ENCODE measurements at regions not wholly inside any gene's neighbourhood (a gene's known extent, or its start where the extent isn't known, plus 50 kb on each side); places are given as distances from the start of the nearest gene placed in this dataset.

- no peak for DNase-seq
- Histone ChIP-seq H3K4me3 (ENCODE audit: low read depth, low read length) (no peak overlapping the region), H3K27me3 (ENCODE audit: insufficient read depth, low read depth, severe bottlenecking) (no peaks in the 10 kb centered on the region)
Observed at GRCh38 chr14:65280653-65281052, 131.9 kb upstream of the FUT8 start.

GRCh38 chr14:65281991-65282895 is 130.3 kb upstream of the FUT8 start:
- Histone ChIP-seq H3K27me3 (ENCODE audit: insufficient read depth, low read depth, severe bottlenecking) (no peaks in the 10 kb centered on the region), H3K4me3 (ENCODE audit: low read depth, low read length) (no peak overlapping the region), H3K27ac (no peak overlapping the region), H3K36me3 (no peaks in the 10 kb centered on the region), H3K9me3 (ENCODE audit: severe bottlenecking) (no peaks in the 10 kb centered on the region)
- TF ChIP-seq, protein P1, sequence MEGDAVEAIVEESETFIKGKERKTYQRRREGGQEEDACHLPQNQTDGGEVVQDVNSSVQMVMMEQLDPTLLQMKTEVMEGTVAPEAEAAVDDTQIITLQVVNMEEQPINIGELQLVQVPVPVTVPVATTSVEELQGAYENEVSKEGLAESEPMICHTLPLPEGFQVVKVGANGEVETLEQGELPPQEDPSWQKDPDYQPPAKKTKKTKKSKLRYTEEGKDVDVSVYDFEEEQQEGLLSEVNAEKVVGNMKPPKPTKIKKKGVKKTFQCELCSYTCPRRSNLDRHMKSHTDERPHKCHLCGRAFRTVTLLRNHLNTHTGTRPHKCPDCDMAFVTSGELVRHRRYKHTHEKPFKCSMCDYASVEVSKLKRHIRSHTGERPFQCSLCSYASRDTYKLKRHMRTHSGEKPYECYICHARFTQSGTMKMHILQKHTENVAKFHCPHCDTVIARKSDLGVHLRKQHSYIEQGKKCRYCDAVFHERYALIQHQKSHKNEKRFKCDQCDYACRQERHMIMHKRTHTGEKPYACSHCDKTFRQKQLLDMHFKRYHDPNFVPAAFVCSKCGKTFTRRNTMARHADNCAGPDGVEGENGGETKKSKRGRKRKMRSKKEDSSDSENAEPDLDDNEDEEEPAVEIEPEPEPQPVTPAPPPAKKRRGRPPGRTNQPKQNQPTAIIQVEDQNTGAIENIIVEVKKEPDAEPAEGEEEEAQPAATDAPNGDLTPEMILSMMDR (IDR thresholded peaks at IDR 0.05; ENCODE audit: low read depth, low read length): no peak
- no peak for DNase-seq

More at GRCh38 chr14:65280653-65281052, 131.9 kb upstream of the FUT8 start:
- TF ChIP-seq, protein P1 (IDR thresholded peaks at IDR 0.05; ENCODE audit: low read depth, low read length): no peak
- H3K36me3 ChIP-seq: no peaks in the 10 kb centered on the region
- no peak overlapping the region for H3K27ac ChIP-seq
- no peaks in the 10 kb centered on the region for H3K9me3 ChIP-seq (ENCODE audit: severe bottlenecking)

DNA sequence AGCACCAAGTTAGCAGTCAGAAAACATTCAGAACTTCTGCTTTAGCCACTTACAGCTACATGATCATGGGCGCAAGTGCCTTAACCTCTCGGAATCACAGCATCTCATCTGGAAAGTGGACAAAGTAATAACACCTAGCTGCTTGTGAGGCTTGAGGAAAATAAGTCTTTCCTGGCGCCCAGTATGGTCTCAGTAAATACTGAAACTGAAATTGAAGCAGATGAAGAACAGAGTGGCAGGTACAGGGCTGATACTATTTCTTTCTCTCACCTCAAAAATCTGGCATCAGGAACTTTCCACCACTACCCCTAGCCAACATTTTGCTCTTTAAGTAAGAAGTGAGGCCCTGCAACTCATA is 129.7 kb upstream of the FUT8 start:
- TF ChIP-seq, protein P1 (IDR thresholded peaks at IDR 0.05; ENCODE audit: low read depth, low read length): no peak
- Histone ChIP-seq H3K36me3 (no peaks in the 10 kb centered on the region), H3K4me3 (ENCODE audit: low read depth, low read length) (no peak overlapping the region), H3K27ac (no peak overlapping the region), H3K27me3 (ENCODE audit: insufficient read depth, low read depth, severe bottlenecking) (no peaks in the 10 kb centered on the region), H3K9me3 (ENCODE audit: severe bottlenecking) (no peaks in the 10 kb centered on the region)
- DNase-seq: no peak

DNA sequence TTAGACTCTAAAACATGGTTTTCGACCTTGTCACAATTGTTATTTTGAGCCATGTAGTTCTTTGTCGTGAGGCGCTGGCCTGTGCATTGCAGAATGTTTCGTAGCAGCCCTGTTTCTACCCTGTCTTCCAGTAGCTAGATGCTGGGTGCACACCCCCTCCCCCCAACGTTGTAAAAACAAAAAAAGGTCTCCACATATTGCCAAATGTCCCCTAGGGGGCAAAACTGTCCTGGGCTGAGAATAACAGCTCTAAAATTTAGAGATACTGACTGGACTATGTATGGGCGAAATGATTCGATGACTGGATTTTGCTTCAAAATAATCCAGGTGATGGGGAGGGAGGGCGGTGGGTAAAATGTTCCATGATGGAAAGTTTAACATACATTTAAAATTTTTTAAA is 126.1 kb upstream of the FUT8 start:
- Histone ChIP-seq H3K27me3 (ENCODE audit: insufficient read depth, low read depth, severe bottlenecking) (no peaks in the 10 kb centered on the region), H3K4me3 (ENCODE audit: low read depth, low read length) (no peak overlapping the region), H3K9me3 (ENCODE audit: severe bottlenecking) (no peaks in the 10 kb centered on the region), H3K36me3 (no peaks in the 10 kb centered on the region), H3K27ac (no peak overlapping the region)
- no peak for DNase-seq
- TF ChIP-seq, protein P1 (IDR thresholded peaks at IDR 0.05; ENCODE audit: low read depth, low read length): no peak

DNA sequence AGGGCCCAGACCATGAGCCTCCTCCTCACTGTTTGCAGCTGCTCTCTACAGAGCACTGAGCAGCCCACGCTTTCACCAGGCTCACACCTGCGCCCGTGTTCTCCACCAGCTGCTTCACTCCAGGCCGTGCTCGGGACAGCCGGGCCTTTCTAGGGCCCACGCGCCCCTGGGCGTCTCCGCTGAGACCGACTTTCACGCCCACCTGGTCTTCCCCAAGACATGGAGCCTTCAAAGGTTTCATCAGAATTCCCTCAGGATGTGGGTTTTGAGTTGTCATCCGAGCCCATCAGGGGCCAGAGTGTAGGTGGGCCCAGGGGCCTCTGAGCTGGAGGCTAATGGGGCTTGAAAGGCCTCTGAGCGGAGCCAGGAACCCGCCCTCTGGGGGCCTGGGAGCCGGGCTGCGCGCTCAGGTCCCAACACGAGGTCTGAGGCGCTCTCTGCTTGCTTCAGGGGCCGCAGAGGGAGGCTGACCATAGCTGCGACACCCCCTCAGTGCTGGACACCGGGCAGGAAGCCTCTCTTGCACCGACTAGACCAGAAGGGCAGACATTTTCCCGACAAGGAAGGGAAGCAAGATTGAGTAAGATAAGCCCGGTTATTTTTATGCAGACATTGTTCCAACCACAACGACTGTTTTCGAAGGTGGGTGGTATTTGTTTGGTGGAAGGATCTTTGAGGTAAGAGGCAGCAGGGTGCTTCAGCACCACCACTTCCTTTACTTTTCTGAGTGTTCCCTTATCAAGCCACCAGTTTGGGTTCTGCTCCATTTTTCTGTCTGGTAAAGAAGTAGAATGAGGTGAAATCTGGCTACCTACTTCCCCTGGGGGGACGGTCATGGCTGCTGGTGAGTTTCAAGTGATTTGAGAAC is 125.0 kb upstream of the FUT8 start:
- Histone ChIP-seq H3K36me3 (no peaks in the 10 kb centered on the region), H3K4me3 (ENCODE audit: low read depth, low read length) (no peak overlapping the region), H3K27ac (no peak overlapping the region), H3K27me3 (ENCODE audit: insufficient read depth, low read depth, severe bottlenecking) (no peaks in the 10 kb centered on the region), H3K9me3 (ENCODE audit: severe bottlenecking) (no peaks in the 10 kb centered on the region)
- DNase-seq: no peak
- TF ChIP-seq, protein P1 (IDR thresholded peaks at IDR 0.05; ENCODE audit: low read depth, low read length): no peak

All from WERI-Rb-1 (cell line).